Activated T-cell treated with anti-CD3 and anti-CD28 coated beads, Interleukin-2, amount 50 U/mL, for 4 hours (primary cell): ENCODE measurements at regions not wholly inside any gene's neighbourhood (a gene's known extent, or its start where the extent isn't known, plus 50 kb on each side); places are given as distances from the start of the nearest gene placed in this dataset.

ENCODE experiments used
- ATAC-seq, 2 donors: fragments of 200-7000 bp; cut with Tn5 transposase; one replicate each; pipeline ENCODE4 v1.10.0; 2021
- DNase-seq: peaks from one replicate; pipeline ENCODE4 v3.0.0-alpha.2; 2020
- H3K27me3 Mint-ChIP-seq: one replicate; pipeline ENCODE4 v1.8.0; 2021; ENCODE audit warnings: low read depth, mixed read lengths
- H3K36me3 Mint-ChIP-seq: one replicate; pipeline ENCODE4 v1.8.0; 2022; ENCODE audit warnings: mixed read lengths; ENCODE audit not compliant: insufficient read depth
- H3K4me1 Mint-ChIP-seq: one replicate; pipeline ENCODE4 v1.8.0; 2021; ENCODE audit warnings: low read depth, mixed read lengths
- H3K4me3 Mint-ChIP-seq: one replicate; pipeline ENCODE4 v1.8.0; 2021; ENCODE audit warnings: mild to moderate bottlenecking, moderate library complexity, mixed read lengths
- H3K9me3 Mint-ChIP-seq: one replicate; pipeline ENCODE4 v1.8.0; 2021; ENCODE audit warnings: mixed read lengths

DNA sequence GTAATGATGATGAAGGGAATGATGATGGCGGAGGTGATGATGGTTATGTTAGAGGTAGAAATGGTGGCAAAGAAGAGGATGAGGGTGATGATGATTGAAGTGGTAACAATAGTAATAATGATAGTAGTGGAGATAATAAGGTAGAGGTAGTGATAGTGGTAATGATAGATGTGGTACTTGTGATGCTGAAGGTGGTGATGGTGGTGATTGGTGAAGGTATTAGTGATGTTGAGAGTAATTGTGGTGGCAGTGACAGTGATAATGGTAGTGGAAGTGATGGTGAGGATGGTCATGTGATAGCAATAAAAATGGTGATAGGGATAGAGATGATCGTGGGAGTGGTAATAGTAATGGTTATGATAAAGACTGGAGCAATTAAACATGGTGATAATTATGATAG is 108.8 kb downstream of the EFNB1 start:
- Mint-ChIP-seq H3K4me3 (no peak overlapping the region), H3K36me3 (no peaks in the 10 kb centered on the region), H3K27me3 (peaks cover 3% of the 10 kb centered on the region), H3K9me3 (no peaks in the 10 kb centered on the region), H3K4me1 (peaks cover 3% of the 10 kb centered on the region)
- DNase-seq (no peak), ATAC-seq (peak in 1 of 2 donors; percentile 41)

DNA sequence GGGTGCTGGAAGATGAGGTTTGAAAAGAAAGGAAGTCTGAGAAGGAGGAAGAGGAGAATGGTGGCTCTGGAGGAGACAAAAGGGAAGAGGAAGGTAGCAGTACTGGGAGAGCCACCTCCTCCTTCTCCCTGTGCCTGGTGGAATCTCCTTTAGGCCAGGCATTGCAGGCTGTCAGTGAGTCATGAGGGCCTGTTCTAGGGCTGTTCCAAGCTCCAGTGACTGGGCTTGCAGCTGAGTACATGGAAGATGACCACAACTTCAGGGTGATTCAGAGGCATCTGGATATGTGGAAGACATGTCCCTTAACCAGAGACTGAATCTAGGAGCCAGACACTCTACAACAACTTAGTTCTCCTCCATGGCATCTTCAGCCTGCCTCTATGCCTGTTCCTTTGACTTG is 107.8 kb downstream of the EFNB1 start:
- no peak for ATAC-seq
- Mint-ChIP-seq H3K9me3 (no peaks in the 10 kb centered on the region), H3K4me1 (peaks cover 3% of the 10 kb centered on the region), H3K36me3 (no peaks in the 10 kb centered on the region), H3K27me3 (peaks cover 3% of the 10 kb centered on the region), H3K4me3 (no peak overlapping the region)
- no peak for DNase-seq

DNA sequence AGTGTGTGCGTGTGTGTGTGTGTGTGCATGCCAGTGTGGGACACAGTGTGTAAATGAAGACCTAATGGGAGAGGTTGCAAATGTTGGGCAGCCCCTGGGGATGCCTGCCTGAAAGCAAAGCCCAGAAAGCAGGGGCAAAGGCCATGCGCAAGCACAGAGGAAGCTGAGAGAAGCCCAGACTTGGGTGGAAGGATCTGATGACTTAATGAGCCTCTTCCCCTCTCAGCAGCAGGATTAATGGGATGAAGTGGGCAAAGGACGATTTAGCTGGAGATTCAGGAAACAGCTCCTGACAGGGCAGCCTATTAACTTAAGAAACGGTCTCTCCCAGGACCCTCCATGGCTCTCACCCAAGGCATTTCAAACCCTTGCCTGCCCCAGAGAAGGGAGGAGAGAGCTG is 107.3 kb downstream of the EFNB1 start:
- Mint-ChIP-seq H3K9me3 (no peaks in the 10 kb centered on the region), H3K4me3 (no peak overlapping the region), H3K27me3 (peaks cover 3% of the 10 kb centered on the region), H3K4me1 (peaks cover 3% of the 10 kb centered on the region), H3K36me3 (no peaks in the 10 kb centered on the region)
- DNase-seq (no peak), ATAC-seq (no peak)

DNA sequence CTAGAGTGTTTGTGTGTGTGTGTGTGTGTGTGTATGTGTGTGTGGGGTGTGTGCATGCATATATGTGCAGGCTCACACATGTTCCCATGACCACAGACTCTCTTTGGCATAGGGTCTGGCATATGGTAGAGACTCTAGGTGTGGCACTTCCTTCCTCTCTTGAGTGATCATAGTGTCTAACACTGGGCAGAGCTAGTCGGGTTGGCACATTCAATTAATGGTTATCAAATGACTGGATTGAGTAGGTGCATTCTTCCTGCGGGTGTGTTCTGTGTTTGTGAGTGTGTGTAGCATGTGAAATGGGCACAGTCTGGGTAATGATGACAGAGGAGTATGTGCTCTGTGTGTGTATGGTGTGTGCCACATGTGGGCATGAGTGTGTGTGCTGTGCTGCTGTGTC is 106.5 kb downstream of the EFNB1 start:
- H3K4me1 Mint-ChIP-seq: peaks cover 3% of the 10 kb centered on the region
- ATAC-seq (no peak), DNase-seq (no peak)
- no peaks in the 10 kb centered on the region for H3K9me3 Mint-ChIP-seq
- no peak overlapping the region for H3K4me3 Mint-ChIP-seq
- H3K36me3 Mint-ChIP-seq: no peaks in the 10 kb centered on the region
- H3K27me3 Mint-ChIP-seq: peaks cover 3% of the 10 kb centered on the region

DNA sequence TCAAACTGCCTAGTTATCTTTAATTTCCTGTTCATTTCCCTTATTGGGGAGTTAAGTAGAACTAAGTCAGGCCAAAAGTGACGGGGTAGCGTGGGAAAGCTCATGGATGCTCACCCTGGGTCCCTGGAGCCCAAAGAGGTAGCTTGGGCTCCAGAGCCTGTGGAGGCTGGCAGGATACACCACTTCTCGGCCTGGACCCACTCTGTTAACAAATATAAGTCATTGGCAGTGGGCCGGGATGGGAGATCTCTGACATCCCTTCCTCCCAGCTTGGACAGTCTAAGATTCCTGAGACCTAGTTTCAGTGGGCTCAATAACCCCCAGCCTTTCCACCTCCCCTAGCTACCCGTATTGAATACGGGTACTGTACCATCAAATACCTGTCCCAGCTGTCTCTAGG is 106.1 kb downstream of the EFNB1 start:
- DNase-seq: no peak

DNA sequence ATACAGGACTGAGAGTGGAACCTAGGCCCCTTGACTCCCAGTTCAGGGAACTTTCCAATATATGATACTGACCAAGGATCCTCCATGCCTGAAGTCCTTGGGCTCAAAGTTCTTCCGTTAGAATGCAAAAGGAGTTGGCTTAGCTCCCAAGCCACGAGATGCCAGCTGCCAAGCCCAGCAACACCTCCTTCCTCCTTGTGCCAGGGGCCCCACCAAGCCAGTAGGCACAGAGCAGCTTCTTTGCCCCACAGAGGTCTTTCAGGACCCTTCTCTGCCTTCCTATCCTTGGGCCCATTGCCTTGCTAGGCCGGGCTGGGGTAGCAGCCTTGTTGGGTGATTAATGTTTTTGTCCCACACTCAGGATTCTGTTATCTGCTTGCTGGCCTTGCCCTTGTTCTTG is 105.6 kb downstream of the EFNB1 start:
- no peaks in the 10 kb centered on the region for H3K9me3 Mint-ChIP-seq
- H3K4me3 Mint-ChIP-seq: no peak overlapping the region
- H3K4me1 Mint-ChIP-seq: peaks cover 3% of the 10 kb centered on the region
- peaks cover 3% of the 10 kb centered on the region for H3K27me3 Mint-ChIP-seq
- H3K36me3 Mint-ChIP-seq: no peaks in the 10 kb centered on the region
- DNase-seq (no peak), ATAC-seq (no peak)

More for the DNA sequence above, 106.1 kb downstream of the EFNB1 start:
- ATAC-seq: no peak
- Mint-ChIP-seq H3K4me3 (no peak overlapping the region), H3K9me3 (no peaks in the 10 kb centered on the region), H3K4me1 (peaks cover 3% of the 10 kb centered on the region), H3K27me3 (peaks cover 3% of the 10 kb centered on the region), H3K36me3 (no peaks in the 10 kb centered on the region)

DNA sequence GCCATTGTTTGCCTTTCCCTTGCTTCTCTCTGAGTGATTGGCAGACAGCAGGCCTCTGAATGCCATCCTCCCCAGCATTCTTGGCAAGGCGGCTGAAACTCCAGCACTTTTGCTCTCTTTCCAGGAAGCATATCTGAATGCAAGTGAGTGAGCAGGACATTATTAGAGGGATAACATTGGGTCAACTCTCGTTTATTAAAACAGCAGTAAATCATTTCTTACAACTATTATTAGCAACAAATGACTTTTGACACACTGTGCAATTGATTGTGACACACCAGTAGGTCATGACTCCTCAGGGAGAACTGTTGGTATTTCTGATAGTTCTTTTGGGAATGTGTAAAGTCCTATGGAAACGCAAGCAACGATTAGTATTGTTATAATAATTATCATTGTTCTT is 103.8 kb downstream of the EFNB1 start:
- Mint-ChIP-seq H3K27me3 (peaks cover 3% of the 10 kb centered on the region), H3K36me3 (no peaks in the 10 kb centered on the region), H3K4me3 (no peak overlapping the region), H3K4me1 (peaks cover 3% of the 10 kb centered on the region), H3K9me3 (no peaks in the 10 kb centered on the region)
- DNase-seq (no peak), ATAC-seq (no peak)

DNA sequence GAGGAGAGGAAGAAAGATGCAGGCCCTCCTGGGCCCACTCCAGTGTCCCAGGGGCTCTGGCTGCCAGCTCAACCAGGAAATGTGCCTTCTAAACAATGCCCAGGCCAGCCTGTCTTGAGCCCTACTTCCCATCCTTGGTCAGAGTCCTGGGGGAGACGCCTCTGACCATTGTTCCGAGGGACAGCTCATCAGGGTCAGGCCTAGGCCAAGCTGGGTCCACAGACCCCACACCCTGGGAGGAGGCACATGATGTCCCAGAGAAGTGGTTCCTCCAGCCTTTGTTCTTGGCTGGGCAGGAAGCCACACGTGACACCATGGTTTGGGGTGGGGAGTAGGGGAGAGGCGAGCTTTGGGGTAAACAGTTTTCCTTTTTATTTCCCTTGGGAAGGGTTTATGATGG is 102.5 kb downstream of the EFNB1 start:
- no peak for ATAC-seq

DNA sequence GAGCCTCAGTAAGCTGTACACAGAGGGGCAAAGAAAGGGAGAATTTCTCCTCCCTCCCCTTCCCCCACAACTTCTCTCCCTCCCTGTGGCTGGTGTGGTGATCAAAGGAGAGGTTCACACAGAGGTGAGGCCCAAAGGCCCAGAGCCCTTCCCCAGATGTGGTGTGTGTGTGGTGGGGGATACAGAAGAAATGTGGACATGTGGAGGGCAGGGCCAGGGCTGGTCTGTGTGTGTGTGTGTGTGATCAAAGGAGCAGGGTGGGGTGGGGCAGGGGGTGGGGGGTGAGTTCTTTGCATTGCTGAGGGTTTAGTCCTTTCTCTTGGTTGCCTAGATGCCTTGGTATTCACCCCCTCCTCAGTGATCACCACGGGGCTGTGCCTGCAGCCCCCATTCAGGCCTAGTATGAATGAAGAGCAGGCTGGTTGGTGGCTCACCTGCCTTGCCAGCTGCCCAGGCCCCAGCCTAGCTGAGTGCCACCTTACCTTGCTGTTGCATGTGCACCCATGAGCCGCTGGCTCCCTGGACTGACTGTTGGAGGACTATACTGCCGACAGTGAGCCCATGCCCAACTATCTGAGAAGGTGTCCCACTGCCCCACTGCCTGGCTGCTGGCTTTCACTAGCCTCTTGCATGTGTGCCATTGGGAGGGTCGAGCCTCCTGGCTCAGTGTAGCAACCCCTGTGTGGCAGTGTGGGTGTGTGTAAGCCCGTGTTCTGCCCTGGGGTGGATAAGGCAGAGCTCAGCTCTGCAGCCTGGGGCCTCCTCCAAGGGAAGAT is 101.9 kb downstream of the EFNB1 start:
- no peak overlapping the region for H3K4me3 Mint-ChIP-seq
- no peaks in the 10 kb centered on the region for H3K9me3 Mint-ChIP-seq
- no peak for ATAC-seq
- peaks cover 3% of the 10 kb centered on the region for H3K4me1 Mint-ChIP-seq
- no peaks in the 10 kb centered on the region for H3K27me3 Mint-ChIP-seq
- no peak for DNase-seq
- no peaks in the 10 kb centered on the region for H3K36me3 Mint-ChIP-seq

More for the DNA sequence above, 102.5 kb downstream of the EFNB1 start:
- Mint-ChIP-seq H3K9me3 (no peaks in the 10 kb centered on the region), H3K4me3 (no peak overlapping the region), H3K27me3 (peaks cover 3% of the 10 kb centered on the region), H3K36me3 (no peaks in the 10 kb centered on the region), H3K4me1 (peaks cover 3% of the 10 kb centered on the region)
- no peak for DNase-seq

DNA sequence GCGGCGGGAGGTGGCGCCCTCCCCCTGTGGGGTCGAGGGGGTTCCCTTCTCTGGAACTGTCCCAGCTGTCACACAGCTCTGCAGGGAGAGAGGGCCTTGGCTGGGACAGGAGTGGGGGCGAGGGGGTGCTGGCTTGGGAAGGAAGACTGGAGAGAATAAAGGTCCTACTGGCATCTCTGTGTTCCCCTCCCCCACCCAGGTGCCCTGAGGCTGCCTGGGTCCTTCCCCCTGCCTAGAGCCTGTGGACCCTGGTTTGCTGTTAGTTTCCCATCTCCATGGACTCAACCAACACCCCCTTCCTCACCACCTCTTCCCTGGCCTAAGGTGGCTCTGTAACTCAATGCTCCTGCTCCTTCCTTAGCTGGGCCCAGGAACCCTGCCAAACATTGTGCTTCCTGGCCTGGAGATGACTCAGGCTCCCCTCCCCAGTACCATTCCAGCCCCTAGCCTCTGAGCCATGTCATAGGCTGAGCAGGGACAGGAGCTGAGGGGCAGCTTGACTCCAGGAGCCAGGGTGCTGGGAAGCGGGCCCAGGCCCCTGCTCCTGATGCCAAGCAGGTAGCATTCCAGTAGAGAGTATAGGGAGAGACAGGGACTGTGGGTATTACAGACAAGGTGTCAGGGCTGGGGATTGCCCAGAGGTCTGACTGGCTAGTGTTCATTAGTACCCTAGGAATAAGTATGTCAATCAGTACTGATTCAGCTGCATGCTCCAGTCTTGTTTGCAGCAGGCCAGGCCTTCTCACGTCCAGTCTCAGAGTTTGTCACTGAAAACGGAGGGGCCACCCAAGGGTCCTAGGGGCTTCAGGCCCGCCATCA is 100.7 kb downstream of the EFNB1 start:
- no peak for ATAC-seq
- H3K9me3 Mint-ChIP-seq: no peaks in the 10 kb centered on the region
- H3K27me3 Mint-ChIP-seq: no peaks in the 10 kb centered on the region

DNA sequence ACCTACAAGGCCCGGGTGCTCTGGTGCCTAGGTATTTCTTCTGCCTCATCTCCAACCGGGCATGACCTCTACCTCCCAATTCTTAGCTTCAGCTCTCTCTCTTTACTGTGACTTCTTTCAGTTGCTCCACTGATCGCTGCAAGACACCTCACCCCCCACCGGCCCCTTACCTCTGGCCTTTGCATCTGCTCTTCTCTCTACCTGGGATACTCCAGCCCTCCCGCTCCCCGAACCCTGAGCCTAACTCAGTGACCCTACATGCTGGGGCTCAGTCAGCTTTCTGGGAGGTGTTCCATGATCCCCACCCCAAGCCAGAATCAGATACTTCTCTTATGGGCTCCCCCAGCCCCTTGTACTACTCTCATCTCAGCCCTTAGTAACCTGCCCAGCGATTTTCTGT is 99.6 kb downstream of the EFNB1 start:
- no peak for ATAC-seq
- Mint-ChIP-seq H3K4me1 (no peaks in the 10 kb centered on the region), H3K27me3 (peaks cover 1% of the 10 kb centered on the region), H3K4me3 (no peak overlapping the region), H3K9me3 (no peaks in the 10 kb centered on the region), H3K36me3 (no peaks in the 10 kb centered on the region)
- DNase-seq: no peak

More for the DNA sequence above, 100.7 kb downstream of the EFNB1 start:
- H3K36me3 Mint-ChIP-seq: no peaks in the 10 kb centered on the region
- H3K4me3 Mint-ChIP-seq: no peak overlapping the region
- no peak for DNase-seq
- no peaks in the 10 kb centered on the region for H3K4me1 Mint-ChIP-seq

DNA sequence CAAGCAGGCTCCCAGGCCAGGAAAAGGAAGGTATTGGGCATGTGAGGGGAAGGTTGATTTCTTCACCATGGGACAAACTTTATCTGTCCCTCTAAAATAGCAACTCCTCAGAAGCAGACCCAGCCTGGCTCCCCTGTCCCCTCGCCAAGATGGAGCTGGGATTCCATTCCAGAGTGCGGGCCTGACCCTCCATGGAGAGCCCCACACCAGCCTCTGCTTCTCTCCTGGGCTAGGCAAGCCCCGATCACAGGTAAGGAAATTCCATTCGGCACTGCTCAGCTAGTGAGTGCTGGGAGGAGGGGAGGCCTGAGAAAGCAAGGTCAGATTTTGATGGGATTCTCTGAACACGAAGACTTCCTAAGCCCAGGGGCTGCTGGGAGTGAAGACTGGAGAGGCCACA is 98.4 kb downstream of the EFNB1 start:
- Mint-ChIP-seq H3K36me3 (no peaks in the 10 kb centered on the region), H3K4me1 (no peaks in the 10 kb centered on the region), H3K4me3 (no peak overlapping the region), H3K9me3 (no peaks in the 10 kb centered on the region), H3K27me3 (peaks cover 1% of the 10 kb centered on the region)
- DNase-seq: no peak
- ATAC-seq: no peak

DNA sequence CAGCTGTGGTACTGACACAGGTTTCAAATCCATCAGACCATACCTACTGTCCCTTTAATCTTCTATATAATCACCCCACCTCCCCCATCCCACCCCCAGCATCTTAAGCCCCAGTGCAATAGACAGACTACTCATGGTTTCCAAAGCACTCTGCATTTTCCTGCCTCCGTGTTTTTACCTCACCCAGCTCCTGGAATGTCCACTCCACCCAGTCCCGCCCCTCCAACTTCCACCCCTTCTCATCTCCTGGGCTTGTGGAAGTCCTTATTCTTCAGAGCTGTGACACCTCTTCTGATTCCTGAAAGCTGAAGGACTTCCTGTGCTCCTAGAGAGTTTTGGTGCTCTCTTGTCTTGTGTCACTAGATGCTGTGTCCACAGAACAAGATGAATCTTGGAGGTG is 94.3 kb downstream of the EFNB1 start:
- Mint-ChIP-seq H3K9me3 (no peaks in the 10 kb centered on the region), H3K4me3 (no peak overlapping the region), H3K36me3 (no peaks in the 10 kb centered on the region), H3K27me3 (peaks cover 1% of the 10 kb centered on the region), H3K4me1 (no peaks in the 10 kb centered on the region)
- DNase-seq (no peak), ATAC-seq (no peak)

DNA sequence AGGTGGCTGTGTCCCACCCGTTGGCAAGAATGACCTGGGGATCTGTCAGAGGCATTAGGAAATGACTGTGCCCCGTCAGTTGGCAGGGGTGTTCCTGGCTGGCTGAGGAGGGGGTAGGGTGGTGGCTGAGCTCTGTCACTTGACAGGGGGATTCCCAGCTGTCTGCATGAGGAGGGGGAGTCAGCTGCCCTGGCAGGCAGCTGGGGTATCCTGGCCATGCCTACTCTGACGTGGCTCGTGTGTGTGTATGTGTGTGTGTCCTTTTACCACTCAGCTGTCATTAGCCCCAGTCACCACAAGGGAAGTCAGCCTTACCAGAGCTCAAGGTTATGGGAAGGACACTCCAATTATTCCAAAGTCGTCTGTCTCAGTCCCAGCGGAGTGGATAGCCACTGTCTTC is 93.2 kb downstream of the EFNB1 start:
- Mint-ChIP-seq H3K9me3 (no peaks in the 10 kb centered on the region), H3K4me1 (no peaks in the 10 kb centered on the region), H3K4me3 (no peak overlapping the region), H3K36me3 (no peaks in the 10 kb centered on the region), H3K27me3 (peaks cover 1% of the 10 kb centered on the region)
- DNase-seq (no peak), ATAC-seq (no peak)

DNA sequence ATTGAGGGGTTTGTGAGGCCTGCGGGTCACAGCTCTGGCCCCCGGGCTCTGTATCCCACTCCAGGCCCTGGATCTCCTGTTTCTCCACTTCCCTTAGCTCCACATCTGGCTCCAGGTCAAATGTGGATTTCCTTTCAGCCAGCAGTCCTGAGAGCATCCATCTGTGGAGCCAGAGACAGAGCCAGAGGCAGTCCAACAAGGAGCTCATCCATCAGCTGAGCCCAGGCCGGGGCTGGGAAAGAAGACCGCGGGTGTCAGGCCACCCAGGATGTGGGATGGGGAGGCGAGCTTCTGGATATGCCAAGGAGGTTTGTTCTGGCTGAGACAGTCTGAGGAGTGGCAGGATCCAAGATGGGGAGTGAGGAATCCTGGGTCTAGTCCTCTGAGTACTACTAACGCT is 91.7 kb downstream of the EFNB1 start:
- H3K36me3 Mint-ChIP-seq: no peaks in the 10 kb centered on the region

More for the DNA sequence above, 91.7 kb downstream of the EFNB1 start:
- no peak for ATAC-seq
- no peak overlapping the region for H3K4me3 Mint-ChIP-seq
- no peaks in the 10 kb centered on the region for H3K4me1 Mint-ChIP-seq
- DNase-seq: no peak
- no peaks in the 10 kb centered on the region for H3K9me3 Mint-ChIP-seq
- peaks cover 1% of the 10 kb centered on the region for H3K27me3 Mint-ChIP-seq
